ENCODE measurements at regions not wholly inside any gene's neighbourhood (a gene's known extent, or its start where the extent isn't known, plus 50 kb on each side); places are given as distances from the start of the nearest gene placed in this dataset.
"Not testable (repeated sequence)": the region's sequence is repeated elsewhere in the genome, so short reads cannot be mapped to it uniquely, and the experiment has no call there.

GRCh38 chr15:62278534-62278933 is 113.4 kb upstream of the C2CD4B start:
- Histone ChIP-seq H3K27ac (ENCODE audit: low read depth, low read length) (no peak overlapping the region), H3K4me3 (ENCODE audit: low read depth, low read length) (no peak overlapping the region), H3K27me3 (ENCODE audit: control insufficient read depth, insufficient read depth, low read length) (peaks cover 3% of the 10 kb centered on the region), H3K9me3 (ENCODE audit: control insufficient read depth, insufficient read depth, low read length) (no peaks in the 10 kb centered on the region)
- ChIA-PET POLR2A (no interaction called here), CTCF (interaction anchor here (1.1 kb wide), 1 partner anchor 24 kb away, joined by 4 read pairs; no protein-coding TSS in a partner anchor)
- TF ChIP-seq CTCF (IDR thresholded peaks at IDR 0.05; ENCODE audit: low read depth, low read length), result no peak
- no peak for DNase-seq (ENCODE audit: low read depth, low spot score)

GRCh38 chr15:62279041-62279440 is 114.0 kb upstream of the C2CD4B start:
- POLR2A ChIA-PET, result no interaction called here
- CTCF ChIA-PET, result interaction anchor here (1.1 kb wide), 1 partner anchor 25 kb away, joined by 4 read pairs; no protein-coding TSS in a partner anchor
- no peak for DNase-seq (ENCODE audit: low read depth, low spot score)
- Histone ChIP-seq H3K4me3 (ENCODE audit: low read depth, low read length) (no peak overlapping the region), H3K9me3 (ENCODE audit: control insufficient read depth, insufficient read depth, low read length) (no peaks in the 10 kb centered on the region), H3K27ac (ENCODE audit: low read depth, low read length) (no peak overlapping the region), H3K27me3 (ENCODE audit: control insufficient read depth, insufficient read depth, low read length) (peaks cover 3% of the 10 kb centered on the region)
- TF ChIP-seq CTCF (IDR thresholded peaks at IDR 0.05; ENCODE audit: low read depth, low read length), result no peak

- CTCF ChIA-PET, result no interaction called here
- DNase-seq (ENCODE audit: low read depth, low spot score), result no peak
- H3K27me3 ChIP-seq (ENCODE audit: control insufficient read depth, insufficient read depth, low read length), result peaks cover 3% of the 10 kb centered on the region
Observed at GRCh38 chr15:62280625-62281024, 115.5 kb upstream of the C2CD4B start.

GRCh38 chr15:62281801-62282200 is 116.7 kb upstream of the C2CD4B start:
- DNase-seq (ENCODE audit: low read depth, low spot score); H3K27me3 ChIP-seq (ENCODE audit: control insufficient read depth, insufficient read depth, low read length); H3K27ac ChIP-seq (ENCODE audit: low read depth, low read length); CTCF ChIA-PET; POLR2A ChIA-PET; H3K9me3 ChIP-seq (ENCODE audit: control insufficient read depth, insufficient read depth, low read length); H3K4me3 ChIP-seq (ENCODE audit: low read depth, low read length): not testable (repeated sequence)

More at GRCh38 chr15:62280625-62281024, 115.5 kb upstream of the C2CD4B start:
- POLR2A ChIA-PET, result no interaction called here
- Histone ChIP-seq H3K9me3 (ENCODE audit: control insufficient read depth, insufficient read depth, low read length) (no peaks in the 10 kb centered on the region), H3K27ac (ENCODE audit: low read depth, low read length) (no peak overlapping the region), H3K4me3 (ENCODE audit: low read depth, low read length) (no peak overlapping the region)
- no peak for TF ChIP-seq CTCF (IDR thresholded peaks at IDR 0.05; ENCODE audit: low read depth, low read length)

GRCh38 chr15:62287066-62287857 is 122.2 kb upstream of the C2CD4B start:
- Histone ChIP-seq H3K27ac (ENCODE audit: low read depth, low read length) (no peak overlapping the region), H3K4me3 (ENCODE audit: low read depth, low read length) (no peak overlapping the region), H3K27me3 (ENCODE audit: control insufficient read depth, insufficient read depth, low read length) (peaks cover 7% of the 10 kb centered on the region), H3K9me3 (ENCODE audit: control insufficient read depth, insufficient read depth, low read length) (no peaks in the 10 kb centered on the region)
- POLR2A ChIA-PET, result no interaction called here
- no peak for TF ChIP-seq CTCF (IDR thresholded peaks at IDR 0.05; ENCODE audit: low read depth, low read length)
- CTCF ChIA-PET, result no interaction called here
- no peak for DNase-seq (ENCODE audit: low read depth, low spot score)

Measured in AG04450 (cell line).